Memory B cell (primary cell): ENCODE measurements at regions not wholly inside any gene's neighbourhood (a gene's known extent, or its start where the extent isn't known, plus 50 kb on each side); places are given as distances from the start of the nearest gene placed in this dataset.
"Not testable (repeated sequence)": the region's sequence is repeated elsewhere in the genome, so short reads cannot be mapped to it uniquely, and the experiment has no call there.

ENCODE experiments used
- ATAC-seq: fragments of 150-1000 bp; cut with Tn5 transposase; 2 replicates; pipeline ENCODE4 v1.10.0; 2021; ENCODE audit warnings: low read depth, mild to moderate bottlenecking, moderate library complexity
- DNase-seq, 2 donors: peaks; one replicate each; pipeline ENCODE4 v3.0.0; 2022; ENCODE audit warnings: low spot score in 2 of 2
- H3K27ac Mint-ChIP-seq: one replicate; pipeline ENCODE4 v1.8.0; 2022; ENCODE audit warnings: mild to moderate bottlenecking, moderate library complexity, mixed read lengths
- H3K27me3 Mint-ChIP-seq: one replicate; pipeline ENCODE4 v1.8.0; 2022; ENCODE audit warnings: mixed read lengths
- H3K36me3 Mint-ChIP-seq: one replicate; pipeline ENCODE4 v1.8.0; 2022; ENCODE audit warnings: mild to moderate bottlenecking, mixed read lengths
- H3K4me1 Mint-ChIP-seq: one replicate; pipeline ENCODE4 v1.8.0; 2022; ENCODE audit warnings: mixed read lengths
- H3K4me3 Mint-ChIP-seq: one replicate; pipeline ENCODE4 v1.8.0; 2022; ENCODE audit warnings: mild to moderate bottlenecking, moderate library complexity, mixed read lengths
- H3K9me3 Mint-ChIP-seq: one replicate; pipeline ENCODE4 v1.8.0; 2022; ENCODE audit warnings: mixed read lengths

- no peaks in the 10 kb centered on the region for H3K9me3 Mint-ChIP-seq
- DNase-seq (no peak), ATAC-seq (no peak)
- no peaks in the 10 kb centered on the region for H3K36me3 Mint-ChIP-seq
- H3K4me3 Mint-ChIP-seq = no peak overlapping the region
- H3K4me1 Mint-ChIP-seq = no peaks in the 10 kb centered on the region
- peaks cover 6% of the 10 kb centered on the region for H3K27me3 Mint-ChIP-seq
- no peak overlapping the region for H3K27ac Mint-ChIP-seq
Measured at GRCh38 chr13:78540058-78540457, 63.3 kb downstream of the POU4F1 start.

GRCh38 chr13:78526044-78526443 lies 77.3 kb downstream of the POU4F1 start:
- not testable (repeated sequence) for ATAC-seq, DNase-seq, H3K9me3 Mint-ChIP-seq, H3K27me3 Mint-ChIP-seq, H3K27ac Mint-ChIP-seq, H3K4me3 Mint-ChIP-seq, H3K4me1 Mint-ChIP-seq, H3K36me3 Mint-ChIP-seq

GRCh38 chr13:78524936-78525335 lies 78.4 kb downstream of the POU4F1 start:
- Mint-ChIP-seq H3K9me3 (peaks cover 4% of the 10 kb centered on the region), H3K27me3 (peaks cover 7% of the 10 kb centered on the region), H3K4me3 (no peak overlapping the region), H3K4me1 (no peaks in the 10 kb centered on the region), H3K27ac (no peak overlapping the region), H3K36me3 (no peaks in the 10 kb centered on the region)
- no peak for DNase-seq
- no peak for ATAC-seq

- H3K27ac Mint-ChIP-seq = no peak overlapping the region
- DNase-seq (no peak), ATAC-seq (no peak)
- H3K4me1 Mint-ChIP-seq = no peaks in the 10 kb centered on the region
- H3K36me3 Mint-ChIP-seq = no peaks in the 10 kb centered on the region
- peaks cover 5% of the 10 kb centered on the region for H3K9me3 Mint-ChIP-seq
- H3K4me3 Mint-ChIP-seq = no peak overlapping the region
- peaks cover 8% of the 10 kb centered on the region for H3K27me3 Mint-ChIP-seq
Measured at GRCh38 chr13:78521091-78521490, 82.3 kb downstream of the POU4F1 start.

GRCh38 chr13:78520425-78520824 lies 82.9 kb downstream of the POU4F1 start:
- no peaks in the 10 kb centered on the region for H3K36me3 Mint-ChIP-seq
- H3K4me3 Mint-ChIP-seq = no peak overlapping the region
- H3K27ac Mint-ChIP-seq = no peak overlapping the region
- peaks cover 8% of the 10 kb centered on the region for H3K27me3 Mint-ChIP-seq
- no peaks in the 10 kb centered on the region for H3K4me1 Mint-ChIP-seq
- ATAC-seq (no peak), DNase-seq (no peak)
- peaks cover 3% of the 10 kb centered on the region for H3K9me3 Mint-ChIP-seq

- ATAC-seq, DNase-seq, H3K9me3 Mint-ChIP-seq, H3K27ac Mint-ChIP-seq, H3K4me3 Mint-ChIP-seq, H3K4me1 Mint-ChIP-seq, H3K36me3 Mint-ChIP-seq, H3K27me3 Mint-ChIP-seq: not testable (repeated sequence)
Measured at GRCh38 chr13:78518482-78518881, 84.9 kb downstream of the POU4F1 start.

- no peaks in the 10 kb centered on the region for H3K4me1 Mint-ChIP-seq
- DNase-seq (no peak), ATAC-seq (no peak)
- H3K9me3 Mint-ChIP-seq = peaks cover 2% of the 10 kb centered on the region
- no peaks in the 10 kb centered on the region for H3K36me3 Mint-ChIP-seq
- H3K27me3 Mint-ChIP-seq = peaks cover 2% of the 10 kb centered on the region
- no peak overlapping the region for H3K4me3 Mint-ChIP-seq
- H3K27ac Mint-ChIP-seq = no peak overlapping the region
Measured at GRCh38 chr13:78499802-78500201, 103.5 kb downstream of the POU4F1 start.

- no peaks in the 10 kb centered on the region for H3K36me3 Mint-ChIP-seq
- peaks cover 2% of the 10 kb centered on the region for H3K27me3 Mint-ChIP-seq
- H3K27ac Mint-ChIP-seq = no peak overlapping the region
- DNase-seq (no peak), ATAC-seq (no peak)
- no peak overlapping the region for H3K4me3 Mint-ChIP-seq
- H3K4me1 Mint-ChIP-seq = no peaks in the 10 kb centered on the region
- H3K9me3 Mint-ChIP-seq = peaks cover 2% of the 10 kb centered on the region
Measured at GRCh38 chr13:78497702-78498355, 105.5 kb downstream of the POU4F1 start.

GRCh38 chr13:78491978-78492377 lies 111.4 kb downstream of the POU4F1 start:
- Mint-ChIP-seq H3K27ac (no peak overlapping the region), H3K4me3 (no peak overlapping the region), H3K36me3 (no peaks in the 10 kb centered on the region), H3K4me1 (no peaks in the 10 kb centered on the region), H3K27me3 (peaks cover 2% of the 10 kb centered on the region), H3K9me3 (peaks cover 6% of the 10 kb centered on the region)
- ATAC-seq (no peak), DNase-seq (no peak)

GRCh38 chr13:78490225-78490624 lies 113.1 kb downstream of the POU4F1 start:
- H3K9me3 Mint-ChIP-seq, H3K36me3 Mint-ChIP-seq, H3K27ac Mint-ChIP-seq, ATAC-seq, H3K4me3 Mint-ChIP-seq, H3K4me1 Mint-ChIP-seq, H3K27me3 Mint-ChIP-seq, DNase-seq: not testable (repeated sequence)

- Mint-ChIP-seq H3K9me3 (peaks cover 9% of the 10 kb centered on the region), H3K27me3 (peaks cover 2% of the 10 kb centered on the region), H3K4me1 (no peaks in the 10 kb centered on the region), H3K27ac (no peak overlapping the region), H3K4me3 (no peak overlapping the region), H3K36me3 (no peaks in the 10 kb centered on the region)
- DNase-seq = no peak
- ATAC-seq = no peak
Measured at GRCh38 chr13:78487707-78488106, 115.6 kb downstream of the POU4F1 start.

- no peak for ATAC-seq
- H3K27ac Mint-ChIP-seq = no peak overlapping the region
Measured at GRCh38 chr13:78485803-78486202, 117.5 kb downstream of the POU4F1 start.

GRCh38 chr13:78478183-78478582 lies 125.2 kb downstream of the POU4F1 start:
- Mint-ChIP-seq H3K27me3 (peaks cover 2% of the 10 kb centered on the region), H3K4me3 (no peak overlapping the region), H3K36me3 (no peaks in the 10 kb centered on the region), H3K9me3 (no peaks in the 10 kb centered on the region), H3K27ac (no peak overlapping the region), H3K4me1 (no peaks in the 10 kb centered on the region)
- ATAC-seq (no peak), DNase-seq (no peak)

More at GRCh38 chr13:78485803-78486202, 117.5 kb downstream of the POU4F1 start:
- Mint-ChIP-seq H3K4me1 (no peaks in the 10 kb centered on the region), H3K9me3 (peaks cover 7% of the 10 kb centered on the region), H3K36me3 (no peaks in the 10 kb centered on the region), H3K27me3 (peaks cover 2% of the 10 kb centered on the region), H3K4me3 (no peak overlapping the region)
- DNase-seq = no peak

GRCh38 chr13:78476910-78477309 lies 126.4 kb downstream of the POU4F1 start:
- Mint-ChIP-seq H3K9me3 (no peaks in the 10 kb centered on the region), H3K4me1 (no peaks in the 10 kb centered on the region), H3K27me3 (peaks cover 2% of the 10 kb centered on the region), H3K27ac (no peak overlapping the region), H3K4me3 (no peak overlapping the region), H3K36me3 (no peaks in the 10 kb centered on the region)
- ATAC-seq = no peak
- no peak for DNase-seq

GRCh38 chr13:78468621-78469020 lies 134.7 kb downstream of the POU4F1 start:
- H3K27ac Mint-ChIP-seq = no peak overlapping the region
- DNase-seq (no peak), ATAC-seq (no peak)
- H3K27me3 Mint-ChIP-seq = peaks cover 5% of the 10 kb centered on the region
- H3K9me3 Mint-ChIP-seq = no peaks in the 10 kb centered on the region
- no peaks in the 10 kb centered on the region for H3K36me3 Mint-ChIP-seq
- H3K4me3 Mint-ChIP-seq = no peak overlapping the region
- H3K4me1 Mint-ChIP-seq = no peaks in the 10 kb centered on the region
